Hepatocyte (in vitro differentiated cells): ENCODE measurements at regions not wholly inside any gene's neighbourhood (a gene's known extent, or its start where the extent isn't known, plus 50 kb on each side); places are given as distances from the start of the nearest gene placed in this dataset.
A peak's percentile ranks its signal among the peaks of the same experiment; 100 is the strongest.

ENCODE experiments used
- DNase-seq: peaks from one replicate; pipeline ENCODE4 v3.0.0-alpha.2; 2016; ENCODE audit warnings: low spot score
- H2AFZ ChIP-seq: fragments of 200-600 bp; sonication (generic); 2 replicates; pipeline ENCODE4 v1.6.0; 2016; ENCODE audit warnings: antibody characterized with exemption, mild to moderate bottlenecking
- H3K27ac ChIP-seq: fragments of 200-600 bp; sonication (generic); 2 replicates; pipeline ENCODE4 v1.5.1; 2016; ENCODE audit warnings: mild to moderate bottlenecking
- H3K27me3 ChIP-seq: fragments of 200-600 bp; sonication (generic); 2 replicates; pipeline ENCODE4 v1.6.1; 2016
- H3K36me3 ChIP-seq: fragments of 200-600 bp; sonication (generic); replicated peaks from 2 replicates; pipeline ENCODE4 v1.5.1; 2016; ENCODE audit warnings: low read depth; ENCODE audit not compliant: insufficient read depth
- H3K4me1 ChIP-seq: fragments of 200-600 bp; sonication (generic); 2 replicates; pipeline ENCODE4 v1.5.1; 2016; ENCODE audit warnings: mild to moderate bottlenecking, moderate library complexity; ENCODE audit not compliant: insufficient read depth
- H3K4me2 ChIP-seq: fragments of 200-600 bp; sonication (generic); 2 replicates; pipeline ENCODE4 v1.6.0; 2016
- H3K4me3 ChIP-seq: fragments of 200-600 bp; sonication (generic); 2 replicates; pipeline ENCODE4 v1.5.1; 2016; ENCODE audit warnings: mild to moderate bottlenecking
- H3K79me2 ChIP-seq: fragments of 200-600 bp; sonication (generic); 2 replicates; pipeline ENCODE4 v1.6.0; 2017; ENCODE audit warnings: mild to moderate bottlenecking
- H3K9me2 ChIP-seq: fragments of 200-600 bp; sonication (generic); replicated peaks from 2 replicates; pipeline ENCODE4 v1.6.0; 2017; ENCODE audit warnings: mild to moderate bottlenecking; ENCODE audit not compliant: insufficient read depth
- H3K9me3 ChIP-seq: fragments of 200-600 bp; sonication (generic); 2 replicates; pipeline ENCODE4 v1.5.1; 2016; ENCODE audit warnings: low read depth, mild to moderate bottlenecking
- H4K20me1 ChIP-seq: fragments of 200-600 bp; sonication (generic); 2 replicates; pipeline ENCODE4 v1.6.0; 2016; ENCODE audit warnings: mild to moderate bottlenecking; ENCODE audit not compliant: insufficient read depth, poor library complexity, severe bottlenecking
- CTCF ChIP-seq: fragments of 200-600 bp; sonication (generic); IDR thresholded peaks from 2 replicates; pipeline ENCODE4 v1.5.1; 2016; ENCODE audit warnings: antibody characterized with exemption, mild to moderate bottlenecking; ENCODE audit not compliant: poor library complexity
- EZH2 ChIP-seq: fragments of 200-600 bp; sonication (generic); IDR thresholded peaks from 2 replicates; pipeline ENCODE4 v1.6.1; 2016; ENCODE audit warnings: antibody characterized with exemption, mild to moderate bottlenecking, borderline replicate concordance
- EZH2phosphoT487 ChIP-seq: fragments of 200-600 bp; sonication (generic); IDR thresholded peaks from one replicate; pipeline ENCODE4 v1.6.1; 2018; ENCODE audit warnings: antibody characterized with exemption, mild to moderate bottlenecking, low read depth, moderate library complexity; ENCODE audit not compliant: unreplicated experiment, severe bottlenecking
- WGBS: methylation state at CpG from one replicate; pipeline ENCODE4 v1.1.6; 2016; ENCODE audit warnings: low lambda C conversion rate; ENCODE audit errors: missing lambda C conversion rate; 5-methylcytosine and 5-hydroxymethylcytosine counted together

GRCh38 chr5:17077440-17078233, 139.8 kb upstream of the BASP1 start:
- WGBS = 50% methylated on average over 11 of the region's 11 CpGs
- Histone ChIP-seq H3K4me2 (peak overlapping the region; percentile 5), H3K27ac (no peak overlapping the region), H3K79me2 (no peaks in the 10 kb centered on the region), H3K4me1 (peaks cover 10% of the 10 kb centered on the region), H4K20me1 (no peaks in the 10 kb centered on the region), H3K36me3 (no peaks in the 10 kb centered on the region), H3K9me2 (no peaks in the 10 kb centered on the region), H3K27me3 (no peaks in the 10 kb centered on the region), H2AFZ (no peak overlapping the region), H3K4me3 (no peak overlapping the region), H3K9me3 (no peaks in the 10 kb centered on the region)
- no peak for TF ChIP-seq CTCF
- TF ChIP-seq EZH2phosphoT487 = peak; percentile 89
- no peak for DNase-seq

DNA sequence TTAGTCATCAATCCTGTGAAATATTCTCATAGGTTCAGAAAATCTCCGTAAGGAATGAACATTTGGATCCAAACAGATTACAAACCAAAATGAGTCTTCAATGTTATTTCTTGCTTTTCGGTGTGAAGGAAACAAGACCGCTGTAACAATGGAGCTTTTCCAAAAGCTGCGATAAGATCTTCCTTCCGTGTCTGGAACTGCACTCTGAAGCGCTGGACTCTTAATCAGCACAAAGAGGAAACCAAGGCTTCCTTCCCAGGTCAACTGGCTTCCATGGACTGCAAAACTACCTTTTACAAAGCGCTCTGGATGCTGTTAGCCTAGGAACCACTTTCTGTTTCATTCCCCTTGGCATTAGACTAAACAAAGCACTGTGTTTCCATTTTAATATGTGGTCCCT, 137.9 kb upstream of the BASP1 start:
- Histone ChIP-seq H3K4me3 (no peak overlapping the region), H3K9me3 (no peaks in the 10 kb centered on the region), H3K79me2 (no peaks in the 10 kb centered on the region), H3K27me3 (no peaks in the 10 kb centered on the region), H3K4me2 (no peak overlapping the region), H3K4me1 (peaks cover 10% of the 10 kb centered on the region), H3K9me2 (no peaks in the 10 kb centered on the region), H2AFZ (no peak overlapping the region), H3K27ac (peak overlapping the region; percentile 39), H4K20me1 (no peaks in the 10 kb centered on the region), H3K36me3 (no peaks in the 10 kb centered on the region)
- TF ChIP-seq EZH2phosphoT487 = no peak
- no peak for TF ChIP-seq CTCF
- no peak for TF ChIP-seq EZH2
- 86% methylated on average over 7 of the region's 7 CpGs for WGBS
- no peak for DNase-seq

GRCh38 chr5:17080361-17080760, 137.1 kb upstream of the BASP1 start:
- no peaks in the 10 kb centered on the region for H3K79me2 ChIP-seq
- H3K4me3 ChIP-seq = no peak overlapping the region
- no peaks in the 10 kb centered on the region for H4K20me1 ChIP-seq
- no peaks in the 10 kb centered on the region for H3K9me2 ChIP-seq
- H3K4me1 ChIP-seq = peaks cover 10% of the 10 kb centered on the region
- H3K9me3 ChIP-seq = no peaks in the 10 kb centered on the region
- H3K4me2 ChIP-seq = no peak overlapping the region
- no peak overlapping the region for H2AFZ ChIP-seq
- DNase-seq = no peak
- H3K27me3 ChIP-seq = no peaks in the 10 kb centered on the region
- TF ChIP-seq CTCF (no peak), EZH2 (no peak), EZH2phosphoT487 (no peak)
- no peaks in the 10 kb centered on the region for H3K36me3 ChIP-seq
- H3K27ac ChIP-seq = peak overlapping the region; percentile 74
- WGBS = 96% methylated on average over 4 of the region's 4 CpGs
